OCI-LY1 (cell line): ENCODE measurements at regions not wholly inside any gene's neighbourhood (a gene's known extent, or its start where the extent isn't known, plus 50 kb on each side); places are given as distances from the start of the nearest gene placed in this dataset.

Experiments used
- EZH2 ChIP-seq: fragments of 200-600 bp; sonication (generic), shearing (Covaris generic); IDR thresholded peaks from 2 replicates; pipeline ENCODE4 v1.8.0; 2017; ENCODE audit warnings: borderline replicate concordance, mixed run types, mild to moderate bottlenecking, antibody characterized with exemption, low read length, moderate library complexity, mixed read lengths
- TF ChIP-seq, protein P1 (sequence below): fragments of 200-600 bp; sonication (generic), shearing (Covaris generic); IDR thresholded peaks from 2 replicates; pipeline ENCODE4 v1.5.1; 2017; ENCODE audit warnings: mild to moderate bottlenecking, antibody characterized with exemption, low read length, moderate library complexity, mixed read lengths

DNA sequence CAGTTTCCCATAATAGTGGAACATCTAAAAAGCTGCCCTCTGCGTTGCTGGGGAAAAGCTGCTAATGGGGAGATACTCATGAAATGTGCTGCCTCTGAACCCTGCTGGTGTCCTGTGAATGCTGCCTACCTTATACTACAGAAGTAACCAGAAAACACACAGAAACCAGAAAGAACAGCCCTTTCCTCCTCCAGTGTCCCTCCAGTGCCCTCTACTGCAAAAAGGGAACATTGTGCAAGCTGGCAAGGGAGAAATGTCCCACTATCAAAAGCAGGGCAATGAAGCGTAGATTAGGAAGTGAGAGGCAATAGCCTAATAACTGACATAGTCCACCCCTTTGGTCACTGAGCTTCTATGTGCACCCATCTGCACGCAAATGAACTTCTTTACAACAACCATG is 162.7 kb upstream of the ETAA1 start:
- TF ChIP-seq, protein P1, sequence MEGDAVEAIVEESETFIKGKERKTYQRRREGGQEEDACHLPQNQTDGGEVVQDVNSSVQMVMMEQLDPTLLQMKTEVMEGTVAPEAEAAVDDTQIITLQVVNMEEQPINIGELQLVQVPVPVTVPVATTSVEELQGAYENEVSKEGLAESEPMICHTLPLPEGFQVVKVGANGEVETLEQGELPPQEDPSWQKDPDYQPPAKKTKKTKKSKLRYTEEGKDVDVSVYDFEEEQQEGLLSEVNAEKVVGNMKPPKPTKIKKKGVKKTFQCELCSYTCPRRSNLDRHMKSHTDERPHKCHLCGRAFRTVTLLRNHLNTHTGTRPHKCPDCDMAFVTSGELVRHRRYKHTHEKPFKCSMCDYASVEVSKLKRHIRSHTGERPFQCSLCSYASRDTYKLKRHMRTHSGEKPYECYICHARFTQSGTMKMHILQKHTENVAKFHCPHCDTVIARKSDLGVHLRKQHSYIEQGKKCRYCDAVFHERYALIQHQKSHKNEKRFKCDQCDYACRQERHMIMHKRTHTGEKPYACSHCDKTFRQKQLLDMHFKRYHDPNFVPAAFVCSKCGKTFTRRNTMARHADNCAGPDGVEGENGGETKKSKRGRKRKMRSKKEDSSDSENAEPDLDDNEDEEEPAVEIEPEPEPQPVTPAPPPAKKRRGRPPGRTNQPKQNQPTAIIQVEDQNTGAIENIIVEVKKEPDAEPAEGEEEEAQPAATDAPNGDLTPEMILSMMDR, result no peak
- TF ChIP-seq EZH2, result no peak
